HFF-Myc (cell line): ENCODE measurements at regions not wholly inside any gene's neighbourhood (a gene's known extent, or its start where the extent isn't known, plus 50 kb on each side); places are given as distances from the start of the nearest gene placed in this dataset.
"Not testable (repeated sequence)": the region's sequence is repeated elsewhere in the genome, so short reads cannot be mapped to it uniquely, and the experiment has no call there.

Experiments used
- DNase-seq: peaks from one replicate; pipeline ENCODE4 v3.0.0-alpha.2; 2011; ENCODE audit warnings: low read depth; ENCODE audit errors: extremely low read depth
- H3K4me3 ChIP-seq: replicated peaks from 2 replicates; pipeline ENCODE4 v1.5.1; 2011; ENCODE audit warnings: low read depth, mild to moderate bottlenecking, control low read depth, low read length
- TF ChIP-seq, protein P1 (sequence below): IDR thresholded peaks from 2 replicates; pipeline ENCODE4 v1.5.1; 2012; ENCODE audit warnings: mild to moderate bottlenecking, low read depth, low read length, control low read depth; ENCODE audit errors: missing control alignments

DNA sequence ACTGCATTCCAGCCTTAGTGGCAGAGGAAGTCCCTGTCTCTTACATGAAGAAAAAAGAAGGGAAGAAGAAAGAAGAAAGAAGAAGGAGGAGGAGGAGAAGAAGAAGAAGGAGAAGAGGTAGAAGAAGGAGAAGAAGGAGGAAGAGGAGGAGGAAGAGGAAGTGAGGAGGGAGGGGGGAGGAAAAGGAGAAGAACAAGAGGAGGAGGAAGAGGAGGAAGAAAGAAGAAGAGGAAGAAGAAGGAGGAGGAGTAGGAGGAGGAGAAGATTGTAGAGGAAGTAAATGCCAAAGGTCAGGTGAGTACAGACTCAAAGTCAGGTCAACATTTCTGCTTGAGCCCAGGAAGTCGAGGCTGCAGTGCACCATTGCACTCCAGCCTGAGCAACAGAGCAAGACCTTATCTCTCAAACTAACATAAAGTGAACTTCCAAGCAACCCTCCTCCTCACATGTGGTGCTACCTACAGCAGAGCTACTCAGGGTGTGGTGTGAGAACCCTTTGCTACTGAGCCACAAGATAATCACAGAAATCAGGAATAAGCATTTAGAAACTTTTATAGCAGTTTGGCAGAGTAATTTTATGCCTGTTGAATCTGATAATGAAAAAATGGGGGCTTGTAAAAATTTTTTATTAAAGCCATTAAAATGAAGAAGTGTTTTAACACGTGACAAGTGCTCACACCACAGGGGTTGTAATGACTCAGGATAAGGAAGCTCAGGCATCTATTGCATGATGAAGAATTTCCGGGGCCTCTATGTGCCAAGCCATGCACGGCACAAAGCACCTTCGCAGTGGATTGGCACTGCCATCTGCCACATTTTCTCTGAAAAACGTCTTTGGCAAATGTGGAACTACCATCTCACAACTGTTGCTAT, 224.9 kb upstream of the AUTS2 start:
- DNase-seq, result no peak
- no peak overlapping the region for H3K4me3 ChIP-seq
- TF ChIP-seq, protein P1, sequence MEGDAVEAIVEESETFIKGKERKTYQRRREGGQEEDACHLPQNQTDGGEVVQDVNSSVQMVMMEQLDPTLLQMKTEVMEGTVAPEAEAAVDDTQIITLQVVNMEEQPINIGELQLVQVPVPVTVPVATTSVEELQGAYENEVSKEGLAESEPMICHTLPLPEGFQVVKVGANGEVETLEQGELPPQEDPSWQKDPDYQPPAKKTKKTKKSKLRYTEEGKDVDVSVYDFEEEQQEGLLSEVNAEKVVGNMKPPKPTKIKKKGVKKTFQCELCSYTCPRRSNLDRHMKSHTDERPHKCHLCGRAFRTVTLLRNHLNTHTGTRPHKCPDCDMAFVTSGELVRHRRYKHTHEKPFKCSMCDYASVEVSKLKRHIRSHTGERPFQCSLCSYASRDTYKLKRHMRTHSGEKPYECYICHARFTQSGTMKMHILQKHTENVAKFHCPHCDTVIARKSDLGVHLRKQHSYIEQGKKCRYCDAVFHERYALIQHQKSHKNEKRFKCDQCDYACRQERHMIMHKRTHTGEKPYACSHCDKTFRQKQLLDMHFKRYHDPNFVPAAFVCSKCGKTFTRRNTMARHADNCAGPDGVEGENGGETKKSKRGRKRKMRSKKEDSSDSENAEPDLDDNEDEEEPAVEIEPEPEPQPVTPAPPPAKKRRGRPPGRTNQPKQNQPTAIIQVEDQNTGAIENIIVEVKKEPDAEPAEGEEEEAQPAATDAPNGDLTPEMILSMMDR, result no peak

- TF ChIP-seq, protein P1, result no peak
- DNase-seq, result no peak
- no peak overlapping the region for H3K4me3 ChIP-seq
Observed at GRCh38 chr7:69374044-69374425, 224.2 kb upstream of the AUTS2 start.

- no peak overlapping the region for H3K4me3 ChIP-seq
- no peak for DNase-seq
- TF ChIP-seq, protein P1, result no peak
Observed at GRCh38 chr7:69377191-69377590, 221.1 kb upstream of the AUTS2 start.

DNA sequence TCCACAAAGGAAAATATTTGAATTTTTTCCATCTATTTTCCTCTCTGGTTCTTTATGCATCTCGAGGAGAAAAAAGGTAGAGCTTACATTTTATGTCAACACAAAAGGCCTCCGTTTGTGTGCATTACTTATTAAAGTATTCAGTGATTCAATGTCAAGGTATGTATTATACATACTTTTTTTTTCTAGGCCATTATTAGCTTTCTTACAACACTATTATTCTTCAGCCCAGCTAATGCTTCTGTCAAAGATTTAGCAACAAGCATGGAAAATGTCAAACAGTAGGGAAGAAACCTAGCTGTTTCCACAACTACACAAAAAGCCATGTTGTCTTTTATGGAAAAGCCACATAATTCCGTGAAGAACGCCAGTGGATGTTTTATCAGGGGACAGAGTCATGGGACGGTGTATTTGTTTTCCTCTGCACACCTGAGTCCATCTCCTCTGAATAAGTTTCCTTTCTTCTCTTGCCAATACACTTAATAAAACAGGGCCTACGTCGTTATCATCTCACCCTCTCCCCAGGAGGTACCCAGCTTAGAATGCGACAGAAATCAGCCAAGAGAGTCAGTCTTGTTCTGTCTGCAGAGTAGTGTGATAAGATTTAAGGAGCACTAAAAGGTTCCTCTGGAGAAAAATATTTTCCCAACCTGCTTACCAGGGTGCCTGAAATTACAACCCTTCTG, 209.7 kb upstream of the AUTS2 start:
- DNase-seq, result no peak
- H3K4me3 ChIP-seq, result no peak overlapping the region
- TF ChIP-seq, protein P1, result no peak

GRCh38 chr7:69389216-69389615, 209.1 kb upstream of the AUTS2 start:
- no peak for DNase-seq
- no peak overlapping the region for H3K4me3 ChIP-seq
- TF ChIP-seq, protein P1, result no peak

DNA sequence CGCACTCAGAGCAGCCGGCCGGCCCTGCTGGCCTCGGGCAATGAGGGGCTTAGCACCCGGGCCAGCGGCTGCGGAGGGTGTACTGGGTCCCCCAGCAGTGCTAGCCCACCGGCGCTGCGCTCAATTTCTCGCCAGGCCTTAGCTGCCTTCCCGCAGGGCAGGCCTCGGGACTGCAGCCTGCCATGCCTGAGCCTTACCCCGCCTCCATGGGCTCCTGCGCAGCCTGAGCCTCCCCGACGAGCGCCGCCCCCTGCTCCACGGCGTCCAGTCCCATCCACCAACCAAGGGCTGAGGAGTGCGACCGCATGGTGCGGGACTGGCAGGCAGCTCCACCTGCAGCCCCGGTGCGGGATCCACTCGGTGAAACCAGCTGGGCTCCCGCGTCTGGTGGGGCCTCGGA, 204.4 kb upstream of the AUTS2 start:
- DNase-seq, H3K4me3 ChIP-seq: not testable (repeated sequence)

- H3K4me3 ChIP-seq, result no peak overlapping the region
- DNase-seq, result no peak
- TF ChIP-seq, protein P1, result no peak
Observed at GRCh38 chr7:69395061-69395714, 203.1 kb upstream of the AUTS2 start.
